Astrocyte of the cerebellum (primary cell): ENCODE measurements at regions not wholly inside any gene's neighbourhood (a gene's known extent, or its start where the extent isn't known, plus 50 kb on each side); places are given as distances from the start of the nearest gene placed in this dataset.

Experiments
- DNase-seq: peaks from one replicate; pipeline ENCODE4 v3.0.0-alpha.2; 2011; ENCODE audit warnings: low read depth
- H3K4me3 ChIP-seq: 2 replicates; pipeline ENCODE4 v1.5.1; 2011; ENCODE audit warnings: mild to moderate bottlenecking, low read depth, low read length, moderate library complexity
- in situ Hi-C: cut with HindIII; loops from 2 replicates; pipeline ENCODE4 v1.10.0; 2017; ENCODE audit warnings: low sequenced_read_pairs
- TF ChIP-seq, protein P1 (sequence below): IDR thresholded peaks from 2 replicates; pipeline ENCODE4 v1.5.1; 2012; ENCODE audit warnings: low read length, low read depth, moderate library complexity, mild to moderate bottlenecking; ENCODE audit errors: missing control alignments

DNA sequence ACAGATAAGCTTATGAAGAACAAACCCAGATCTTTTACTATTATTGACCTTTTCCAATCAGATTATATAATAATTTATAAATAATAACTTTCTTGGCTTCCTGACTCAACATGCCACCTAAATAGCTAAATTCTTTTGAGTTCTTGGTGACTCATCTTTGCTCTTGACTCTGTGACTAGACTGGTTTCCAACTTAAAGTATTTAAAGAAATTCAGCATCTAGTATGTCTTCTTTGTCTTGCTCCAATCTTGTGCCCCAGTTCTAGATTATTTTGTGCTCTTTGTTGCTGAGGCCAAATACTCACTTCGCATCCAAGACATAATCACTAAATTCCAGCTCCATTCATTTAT lies 483.2 kb upstream of the TBL1XR1 start:
- in situ Hi-C loops = no loop called here

DNA sequence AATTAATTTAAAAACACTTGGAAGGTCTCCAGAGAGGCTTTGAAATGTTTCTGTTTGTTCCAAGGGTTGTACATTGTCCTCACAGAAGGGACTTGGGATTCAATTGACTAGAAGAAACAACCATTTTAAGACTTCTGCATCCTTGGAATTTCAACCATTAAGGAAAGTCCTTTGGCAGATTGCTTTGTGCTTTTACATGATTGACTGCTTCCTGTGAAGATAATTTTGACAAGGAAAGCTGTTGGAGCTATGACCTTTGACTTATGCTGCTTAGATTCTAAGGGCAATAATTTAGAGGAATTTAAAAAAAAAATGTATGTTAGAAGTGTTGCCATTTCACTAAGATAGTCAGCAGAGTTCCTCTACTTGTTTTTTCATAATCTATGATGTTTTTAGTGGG lies 483.9 kb upstream of the TBL1XR1 start:
- H3K4me3 ChIP-seq = no peak overlapping the region
- in situ Hi-C loops = no loop called here
- DNase-seq = no peak
- TF ChIP-seq, protein P1, sequence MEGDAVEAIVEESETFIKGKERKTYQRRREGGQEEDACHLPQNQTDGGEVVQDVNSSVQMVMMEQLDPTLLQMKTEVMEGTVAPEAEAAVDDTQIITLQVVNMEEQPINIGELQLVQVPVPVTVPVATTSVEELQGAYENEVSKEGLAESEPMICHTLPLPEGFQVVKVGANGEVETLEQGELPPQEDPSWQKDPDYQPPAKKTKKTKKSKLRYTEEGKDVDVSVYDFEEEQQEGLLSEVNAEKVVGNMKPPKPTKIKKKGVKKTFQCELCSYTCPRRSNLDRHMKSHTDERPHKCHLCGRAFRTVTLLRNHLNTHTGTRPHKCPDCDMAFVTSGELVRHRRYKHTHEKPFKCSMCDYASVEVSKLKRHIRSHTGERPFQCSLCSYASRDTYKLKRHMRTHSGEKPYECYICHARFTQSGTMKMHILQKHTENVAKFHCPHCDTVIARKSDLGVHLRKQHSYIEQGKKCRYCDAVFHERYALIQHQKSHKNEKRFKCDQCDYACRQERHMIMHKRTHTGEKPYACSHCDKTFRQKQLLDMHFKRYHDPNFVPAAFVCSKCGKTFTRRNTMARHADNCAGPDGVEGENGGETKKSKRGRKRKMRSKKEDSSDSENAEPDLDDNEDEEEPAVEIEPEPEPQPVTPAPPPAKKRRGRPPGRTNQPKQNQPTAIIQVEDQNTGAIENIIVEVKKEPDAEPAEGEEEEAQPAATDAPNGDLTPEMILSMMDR = no peak

More for the DNA sequence above, 483.2 kb upstream of the TBL1XR1 start:
- DNase-seq = no peak
- TF ChIP-seq, protein P1 = no peak
- H3K4me3 ChIP-seq = no peak overlapping the region

DNA sequence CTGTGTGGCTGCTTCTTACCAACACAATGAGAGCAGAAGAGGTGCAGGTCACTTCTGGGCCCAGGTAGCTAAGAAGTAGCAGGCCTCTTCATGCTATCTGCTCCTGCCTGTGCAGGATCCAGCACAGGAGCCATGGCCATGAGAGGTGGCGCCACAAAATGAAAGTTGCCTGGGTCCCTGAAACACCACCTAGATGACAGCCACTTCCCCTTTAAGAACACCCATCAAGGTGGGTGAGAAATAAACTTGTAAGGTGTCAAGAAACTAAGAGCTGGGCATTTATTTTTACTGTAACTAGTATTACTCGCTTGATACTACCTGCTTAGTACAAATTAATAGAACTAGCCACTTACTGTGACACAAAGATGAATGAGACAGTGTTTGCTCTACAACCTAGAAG lies 484.6 kb upstream of the TBL1XR1 start:
- no peak for DNase-seq
- in situ Hi-C loops = no loop called here
- TF ChIP-seq, protein P1 = no peak
- no peak overlapping the region for H3K4me3 ChIP-seq

DNA sequence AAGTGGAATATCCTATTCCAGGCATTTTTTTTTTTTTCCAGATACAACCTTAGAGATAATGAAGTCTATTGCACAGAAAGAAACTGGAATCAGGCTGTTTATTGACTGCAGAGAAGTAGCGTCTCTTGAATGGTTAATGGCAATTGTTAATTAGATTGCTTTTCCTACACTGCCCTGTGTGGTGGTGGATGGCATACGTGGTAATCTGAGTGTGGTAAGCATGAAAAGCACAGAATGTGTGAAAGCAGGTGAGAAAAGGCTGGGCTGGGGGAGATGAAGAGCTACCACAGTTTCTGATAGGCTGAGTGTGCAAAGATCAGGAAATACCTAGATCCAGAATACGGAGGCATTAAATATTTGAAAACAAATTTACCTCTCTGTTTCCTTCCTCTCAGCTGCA lies 486.3 kb upstream of the TBL1XR1 start:
- no peak for DNase-seq
- in situ Hi-C loops = no loop called here
- no peak overlapping the region for H3K4me3 ChIP-seq
- TF ChIP-seq, protein P1 = no peak

DNA sequence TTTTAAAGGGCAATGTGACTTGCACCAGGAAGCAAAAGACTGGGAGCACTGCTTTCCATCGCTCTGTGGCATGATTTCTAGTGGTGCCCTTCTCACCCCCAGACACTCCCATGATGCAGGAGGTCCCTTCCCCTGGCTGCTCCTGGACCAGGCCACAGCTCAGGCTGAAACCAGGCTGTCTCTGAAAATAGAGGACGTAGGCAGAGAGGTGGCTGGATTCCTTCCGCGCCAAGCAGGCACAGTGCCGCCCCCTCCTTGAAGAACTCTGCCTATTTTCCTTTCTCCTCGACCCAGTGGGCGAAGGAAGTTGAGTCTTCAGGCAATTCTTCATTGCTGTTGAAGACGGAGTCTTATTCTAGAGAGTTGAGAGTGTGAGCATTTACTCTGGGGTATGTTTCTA lies 489.4 kb upstream of the TBL1XR1 start:
- H3K4me3 ChIP-seq = no peak overlapping the region
- no peak for DNase-seq
- TF ChIP-seq, protein P1 = no peak
- in situ Hi-C loops = no loop called here

DNA sequence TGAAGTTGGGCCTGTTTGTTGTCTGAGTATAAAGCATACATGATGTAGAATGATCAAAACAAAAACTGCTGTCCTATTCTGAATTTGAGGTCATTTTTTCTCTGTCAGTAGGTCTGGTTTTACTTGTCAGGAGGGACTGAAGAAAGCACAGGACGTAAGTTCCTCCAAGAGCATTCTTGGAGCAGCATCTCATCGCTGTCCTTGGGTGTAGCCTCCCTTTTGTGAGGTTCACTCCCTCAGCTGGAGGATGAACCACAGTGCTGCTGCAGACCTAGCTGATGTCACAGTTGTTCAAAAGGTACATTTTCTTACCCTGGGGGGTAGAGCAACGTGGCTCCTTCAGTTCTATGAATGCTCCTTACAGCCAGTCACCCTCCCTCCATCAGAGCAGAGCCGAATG lies 490.0 kb upstream of the TBL1XR1 start:
- TF ChIP-seq, protein P1 = no peak
- H3K4me3 ChIP-seq = no peak overlapping the region
- no peak for DNase-seq
- in situ Hi-C loops = no loop called here

DNA sequence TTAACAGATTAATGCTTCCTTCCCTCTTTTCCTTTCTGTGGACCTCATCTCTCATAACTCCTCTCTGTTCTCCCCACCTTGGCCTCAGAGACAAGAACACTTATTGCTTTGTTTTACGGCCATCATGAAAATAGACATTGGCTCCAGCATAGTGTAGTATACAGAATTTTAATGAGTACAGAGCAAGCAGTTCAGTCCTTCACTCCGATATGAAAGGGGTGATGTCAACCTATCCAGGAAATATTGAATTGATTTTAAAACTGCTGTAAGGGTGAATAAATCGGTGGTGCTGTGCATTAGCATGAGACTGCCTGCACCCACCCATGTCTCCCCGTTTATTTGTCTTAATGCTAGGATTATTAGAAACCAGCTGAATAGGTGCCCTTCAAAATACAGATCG lies 490.9 kb upstream of the TBL1XR1 start:
- H3K4me3 ChIP-seq = no peak overlapping the region
- TF ChIP-seq, protein P1 = no peak
- no peak for DNase-seq
- in situ Hi-C loops = no loop called here
